ENCODE measurements at regions not wholly inside any gene's neighbourhood (a gene's known extent, or its start where the extent isn't known, plus 50 kb on each side); places are given as distances from the start of the nearest gene placed in this dataset.
"Not testable (repeated sequence)": the region's sequence is repeated elsewhere in the genome, so short reads cannot be mapped to it uniquely, and the experiment has no call there.

- H3K79me2 ChIP-seq (ENCODE audit: insufficient read depth, low read length); H2AFZ ChIP-seq (ENCODE audit: low read length); H3K4me3 ChIP-seq (ENCODE audit: low read depth, low read length, poor library complexity, severe bottlenecking); H3K9me3 ChIP-seq (ENCODE audit: low read length); H4K20me1 ChIP-seq (ENCODE audit: insufficient read depth, low read length); H3K9me2 ChIP-seq (ENCODE audit: low read depth, low read length); H3F3A ChIP-seq (ENCODE audit: insufficient read depth, low read length); H3K27ac ChIP-seq (ENCODE audit: low read depth, low read length, poor library complexity, severe bottlenecking); H3K27me3 ChIP-seq (ENCODE audit: insufficient read depth, low read length); H3K4me1 ChIP-seq (ENCODE audit: insufficient read depth, low read length, severe bottlenecking); H3K36me3 ChIP-seq (ENCODE audit: insufficient read depth, low read length); H3K4me2 ChIP-seq (ENCODE audit: low read length); H3K9ac ChIP-seq (ENCODE audit: low read length): not testable (repeated sequence)
Observed at GRCh38 chr2:87252046-87252445, 230.4 kb upstream of the PLGLB1 start.

DNA sequence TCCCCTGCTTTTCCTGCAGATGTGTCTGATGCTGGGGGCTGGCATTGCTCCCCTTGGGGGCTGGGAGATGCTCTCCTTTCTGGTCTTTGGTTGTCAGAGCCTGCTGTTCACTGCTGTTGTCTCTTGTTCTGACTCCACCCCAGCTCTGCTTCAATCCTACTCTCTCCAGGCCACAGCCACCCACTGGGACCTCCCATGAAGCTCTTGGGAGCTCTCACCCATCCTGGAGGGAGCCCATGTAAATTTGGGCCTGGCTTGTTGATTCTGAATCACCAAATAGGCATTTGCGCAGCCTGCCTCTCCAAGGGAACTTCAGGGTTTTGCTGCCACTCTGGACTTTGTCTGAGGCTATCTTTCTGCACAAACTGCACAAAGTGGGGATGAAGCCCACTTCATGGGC lies 232.9 kb upstream of the PLGLB1 start:
- not testable (repeated sequence) for H3K4me3 ChIP-seq (ENCODE audit: low read depth, low read length, poor library complexity, severe bottlenecking); H3K9me3 ChIP-seq (ENCODE audit: low read length); H2AFZ ChIP-seq (ENCODE audit: low read length); H3K27ac ChIP-seq (ENCODE audit: low read depth, low read length, poor library complexity, severe bottlenecking); H3F3A ChIP-seq (ENCODE audit: insufficient read depth, low read length); H3K27me3 ChIP-seq (ENCODE audit: insufficient read depth, low read length); H3K36me3 ChIP-seq (ENCODE audit: insufficient read depth, low read length); H3K9me2 ChIP-seq (ENCODE audit: low read depth, low read length); H4K20me1 ChIP-seq (ENCODE audit: insufficient read depth, low read length); H3K9ac ChIP-seq (ENCODE audit: low read length); H3K79me2 ChIP-seq (ENCODE audit: insufficient read depth, low read length); H3K4me1 ChIP-seq (ENCODE audit: insufficient read depth, low read length, severe bottlenecking); H3K4me2 ChIP-seq (ENCODE audit: low read length)

DNA sequence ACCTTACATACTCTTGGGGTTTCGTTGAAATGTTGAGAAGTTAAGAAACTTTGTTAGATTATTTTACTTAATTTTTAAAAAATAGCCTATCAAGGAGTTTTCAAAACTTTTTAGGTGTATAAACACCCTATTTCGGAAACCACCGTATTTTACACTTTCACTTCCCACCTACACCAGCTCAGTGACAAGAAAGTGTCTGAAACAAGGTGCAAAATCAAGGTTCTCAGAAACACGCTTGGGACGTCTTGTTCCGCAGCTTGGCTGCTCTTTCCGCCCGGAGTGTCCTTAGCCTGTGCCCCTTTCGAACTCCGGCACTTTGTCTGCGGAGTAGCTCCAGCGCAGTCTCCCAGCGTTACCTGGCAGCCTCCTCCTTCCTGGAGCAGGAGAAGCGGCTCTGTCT lies 233.8 kb upstream of the PLGLB1 start:
- H3K4me2 ChIP-seq (ENCODE audit: low read length); H4K20me1 ChIP-seq (ENCODE audit: insufficient read depth, low read length); H3F3A ChIP-seq (ENCODE audit: insufficient read depth, low read length); H3K79me2 ChIP-seq (ENCODE audit: insufficient read depth, low read length); H3K27me3 ChIP-seq (ENCODE audit: insufficient read depth, low read length); H3K9me3 ChIP-seq (ENCODE audit: low read length); H3K9me2 ChIP-seq (ENCODE audit: low read depth, low read length); H3K36me3 ChIP-seq (ENCODE audit: insufficient read depth, low read length); H3K4me1 ChIP-seq (ENCODE audit: insufficient read depth, low read length, severe bottlenecking); H3K4me3 ChIP-seq (ENCODE audit: low read depth, low read length, poor library complexity, severe bottlenecking); H3K9ac ChIP-seq (ENCODE audit: low read length); H3K27ac ChIP-seq (ENCODE audit: low read depth, low read length, poor library complexity, severe bottlenecking); H2AFZ ChIP-seq (ENCODE audit: low read length): not testable (repeated sequence)

DNA sequence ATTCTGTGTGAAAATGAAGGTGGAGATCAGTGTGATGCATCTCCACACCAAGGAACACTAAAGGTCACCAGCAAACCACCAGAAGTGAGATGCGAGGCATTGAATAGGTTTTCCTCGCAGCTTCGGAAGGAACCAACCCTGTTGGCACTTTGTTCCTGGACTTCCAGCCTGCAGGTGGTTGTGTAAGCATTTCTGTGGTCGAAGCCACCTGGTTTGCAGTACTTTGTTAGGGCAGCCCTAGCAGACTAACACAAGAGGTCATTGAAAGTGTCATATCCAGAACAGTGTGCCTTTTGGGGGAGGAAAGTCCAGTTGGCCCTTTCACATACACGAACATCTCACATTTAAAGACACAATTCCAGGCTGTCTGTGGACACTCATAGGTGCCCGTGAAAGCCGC lies 237.2 kb upstream of the PLGLB1 start:
- H3K79me2 ChIP-seq (ENCODE audit: insufficient read depth, low read length); H3K4me2 ChIP-seq (ENCODE audit: low read length); H2AFZ ChIP-seq (ENCODE audit: low read length); H3K4me3 ChIP-seq (ENCODE audit: low read depth, low read length, poor library complexity, severe bottlenecking); H3K27ac ChIP-seq (ENCODE audit: low read depth, low read length, poor library complexity, severe bottlenecking); H3K36me3 ChIP-seq (ENCODE audit: insufficient read depth, low read length); H3K9me3 ChIP-seq (ENCODE audit: low read length); H3K4me1 ChIP-seq (ENCODE audit: insufficient read depth, low read length, severe bottlenecking); H3K27me3 ChIP-seq (ENCODE audit: insufficient read depth, low read length); H3F3A ChIP-seq (ENCODE audit: insufficient read depth, low read length); H3K9me2 ChIP-seq (ENCODE audit: low read depth, low read length); H3K9ac ChIP-seq (ENCODE audit: low read length); H4K20me1 ChIP-seq (ENCODE audit: insufficient read depth, low read length): not testable (repeated sequence)

- H4K20me1 ChIP-seq (ENCODE audit: insufficient read depth, low read length); H3K9me2 ChIP-seq (ENCODE audit: low read depth, low read length); H3K79me2 ChIP-seq (ENCODE audit: insufficient read depth, low read length); H3K4me1 ChIP-seq (ENCODE audit: insufficient read depth, low read length, severe bottlenecking); H3K4me2 ChIP-seq (ENCODE audit: low read length); H2AFZ ChIP-seq (ENCODE audit: low read length); H3K27me3 ChIP-seq (ENCODE audit: insufficient read depth, low read length); H3F3A ChIP-seq (ENCODE audit: insufficient read depth, low read length); H3K9ac ChIP-seq (ENCODE audit: low read length); H3K27ac ChIP-seq (ENCODE audit: low read depth, low read length, poor library complexity, severe bottlenecking); H3K4me3 ChIP-seq (ENCODE audit: low read depth, low read length, poor library complexity, severe bottlenecking); H3K36me3 ChIP-seq (ENCODE audit: insufficient read depth, low read length); H3K9me3 ChIP-seq (ENCODE audit: low read length): not testable (repeated sequence)
Observed at GRCh38 chr2:87262184-87262702, 240.6 kb upstream of the PLGLB1 start.

DNA sequence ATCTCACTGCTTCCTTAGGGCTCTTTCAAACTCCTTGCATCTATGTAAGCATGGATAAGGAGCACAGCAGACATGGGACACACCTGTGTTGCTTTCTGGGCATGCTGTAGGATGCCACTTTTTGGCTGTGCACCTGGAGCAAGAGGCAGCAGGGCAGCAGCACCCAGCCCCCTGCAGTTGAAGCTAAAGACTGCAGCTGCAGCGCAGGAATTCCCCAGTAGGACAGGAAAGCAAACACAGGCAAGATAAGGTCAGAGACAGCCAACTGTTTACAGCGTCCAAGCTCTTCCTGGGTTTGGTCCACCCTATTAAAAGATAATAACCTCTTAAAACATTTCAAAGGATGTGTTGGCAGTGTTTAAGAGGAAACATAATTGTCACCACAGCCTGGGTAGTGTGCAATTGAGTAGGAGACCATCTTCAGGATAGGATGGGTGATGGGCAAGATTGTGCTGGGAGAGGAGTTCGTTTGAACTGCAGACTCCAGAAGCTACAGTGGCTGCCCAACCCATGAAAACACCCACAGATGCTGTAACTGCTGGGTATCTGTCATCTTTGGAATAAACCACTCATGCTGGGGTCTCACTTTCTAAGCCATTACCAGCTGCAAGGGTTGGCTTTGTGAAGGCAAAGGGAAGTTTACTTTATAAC lies 242.3 kb upstream of the PLGLB1 start:
- not testable (repeated sequence) for H3K4me2 ChIP-seq (ENCODE audit: low read length); H3K4me3 ChIP-seq (ENCODE audit: low read depth, low read length, poor library complexity, severe bottlenecking); H3K27me3 ChIP-seq (ENCODE audit: insufficient read depth, low read length); H3K9me3 ChIP-seq (ENCODE audit: low read length); H3K36me3 ChIP-seq (ENCODE audit: insufficient read depth, low read length); H3F3A ChIP-seq (ENCODE audit: insufficient read depth, low read length); H3K4me1 ChIP-seq (ENCODE audit: insufficient read depth, low read length, severe bottlenecking); H2AFZ ChIP-seq (ENCODE audit: low read length); H3K9ac ChIP-seq (ENCODE audit: low read length); H3K27ac ChIP-seq (ENCODE audit: low read depth, low read length, poor library complexity, severe bottlenecking); H4K20me1 ChIP-seq (ENCODE audit: insufficient read depth, low read length); H3K79me2 ChIP-seq (ENCODE audit: insufficient read depth, low read length); H3K9me2 ChIP-seq (ENCODE audit: low read depth, low read length)

- not testable (repeated sequence) for H3K4me3 ChIP-seq (ENCODE audit: low read depth, low read length, poor library complexity, severe bottlenecking); H3K4me2 ChIP-seq (ENCODE audit: low read length); H3K36me3 ChIP-seq (ENCODE audit: insufficient read depth, low read length); H3K4me1 ChIP-seq (ENCODE audit: insufficient read depth, low read length, severe bottlenecking); H3K79me2 ChIP-seq (ENCODE audit: insufficient read depth, low read length); H3K9me2 ChIP-seq (ENCODE audit: low read depth, low read length); H3K9ac ChIP-seq (ENCODE audit: low read length); H3F3A ChIP-seq (ENCODE audit: insufficient read depth, low read length); H3K27me3 ChIP-seq (ENCODE audit: insufficient read depth, low read length); H3K9me3 ChIP-seq (ENCODE audit: low read length); H2AFZ ChIP-seq (ENCODE audit: low read length); H4K20me1 ChIP-seq (ENCODE audit: insufficient read depth, low read length); H3K27ac ChIP-seq (ENCODE audit: low read depth, low read length, poor library complexity, severe bottlenecking)
Observed at GRCh38 chr2:87275192-87275591, 253.5 kb upstream of the PLGLB1 start.
